NOMO-1 treated with DMSO at 0.1 percent for 48 hours (cell line): ENCODE measurements at regions not wholly inside any gene's neighbourhood (a gene's known extent, or its start where the extent isn't known, plus 50 kb on each side); places are given as distances from the start of the nearest gene placed in this dataset.
"Not testable (repeated sequence)": the region's sequence is repeated elsewhere in the genome, so short reads cannot be mapped to it uniquely, and the experiment has no call there.

Experiments
- DNase-seq: peaks from one replicate; lab custom pipeline; 2025; ENCODE audit not compliant: unreplicated experiment; lab: John Stamatoyannopoulos, UW

GRCh38 chr4:101421386-101421785 is 74.1 kb upstream of the PPP3CA start:
- DNase-seq: no peak

DNA sequence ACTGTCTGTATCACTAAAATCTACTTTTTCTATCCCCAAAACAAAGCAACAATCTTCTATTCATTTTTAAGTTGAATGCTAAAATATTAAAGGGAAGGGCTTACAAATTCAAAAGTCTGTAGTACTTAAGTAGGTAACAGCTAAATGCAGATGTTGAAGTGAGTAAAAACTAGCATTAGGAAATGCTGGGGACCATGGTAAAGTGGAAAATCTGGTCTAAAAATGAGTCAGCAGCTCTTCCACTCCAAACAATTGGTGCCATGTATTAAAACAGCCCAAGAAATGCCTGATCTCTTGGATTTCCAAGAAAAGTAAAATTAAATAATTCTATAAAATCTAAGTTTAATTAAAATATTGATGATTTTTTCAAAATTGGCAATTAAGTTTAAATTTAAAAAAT is 73.3 kb upstream of the PPP3CA start:
- no peak for DNase-seq

GRCh38 chr4:101419336-101420135 is 72.2 kb upstream of the PPP3CA start:
- no peak for DNase-seq

GRCh38 chr4:101418466-101418865 is 71.1 kb upstream of the PPP3CA start:
- DNase-seq: no peak

DNA sequence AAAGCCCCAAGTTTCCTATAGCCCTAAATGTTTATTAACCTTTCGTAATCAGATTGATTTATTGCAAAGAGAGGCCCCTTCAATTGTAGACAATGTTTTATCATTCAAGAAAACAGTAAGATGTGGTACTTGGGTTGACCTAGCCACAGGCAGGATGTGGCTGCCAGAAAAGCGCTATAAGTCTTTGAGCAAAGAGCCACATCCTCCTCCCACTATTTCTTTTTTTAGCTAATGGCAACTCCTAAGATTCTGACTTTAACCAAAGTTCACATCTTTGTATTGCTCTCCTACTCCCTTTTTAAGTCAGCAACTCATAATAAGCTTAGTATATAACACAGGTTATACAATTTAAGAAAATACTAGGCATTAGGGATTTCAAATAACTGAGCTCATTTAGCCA is 70.7 kb upstream of the PPP3CA start:
- DNase-seq: no peak

GRCh38 chr4:101417046-101417445 is 69.7 kb upstream of the PPP3CA start:
- DNase-seq: no peak

GRCh38 chr4:101415962-101416361 is 68.6 kb upstream of the PPP3CA start:
- no peak for DNase-seq

- DNase-seq: no peak
Observed at GRCh38 chr4:101414496-101414895, 67.2 kb upstream of the PPP3CA start.

DNA sequence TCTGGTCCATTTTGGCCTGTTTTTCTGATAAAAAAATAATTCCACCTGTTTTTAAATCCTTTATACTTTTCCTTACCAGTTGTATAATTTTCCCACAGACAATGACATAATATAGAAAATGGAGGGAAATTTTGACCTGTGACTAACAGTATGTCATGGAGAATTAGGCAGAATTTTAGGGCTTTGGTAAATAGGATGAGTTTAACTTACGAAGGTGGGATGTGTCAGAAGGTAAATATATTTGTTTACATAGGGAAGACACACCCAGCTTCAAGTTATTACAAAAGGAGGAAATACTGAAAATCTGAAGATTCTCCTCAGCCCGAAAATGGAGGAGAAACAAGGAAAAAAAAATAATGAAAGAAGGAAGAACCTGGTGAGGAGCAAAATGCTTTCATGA is 64.6 kb upstream of the PPP3CA start:
- no peak for DNase-seq

GRCh38 chr4:101411281-101411910 is 64.1 kb upstream of the PPP3CA start:
- not testable (repeated sequence) for DNase-seq

GRCh38 chr4:101400096-101400495 is 52.8 kb upstream of the PPP3CA start:
- DNase-seq: no peak

- no peak for DNase-seq
Observed at GRCh38 chr4:101398807-101399206, 51.5 kb upstream of the PPP3CA start.
